H1 (cell line): ENCODE measurements at regions not wholly inside any gene's neighbourhood (a gene's known extent, or its start where the extent isn't known, plus 50 kb on each side); places are given as distances from the start of the nearest gene placed in this dataset.

Source experiments
- CHD7 ChIP-seq: fragments of 300-600 bp; sonication (generic); IDR thresholded peaks from 2 replicates; pipeline ENCODE4 v1.7.1; 2012; ENCODE audit warnings: low read length, moderate library complexity, mild to moderate bottlenecking, inconsistent platforms; ENCODE audit not compliant: insufficient replicate concordance
- CREB1 ChIP-seq: IDR thresholded peaks from 2 replicates; pipeline ENCODE4 v1.6.1; 2012; ENCODE audit warnings: inconsistent platforms
- RNF2 ChIP-seq: fragments of 200-900, 300-1000 bp; sonication (generic); IDR thresholded peaks from 2 replicates; pipeline ENCODE4 v1.7.1; 2016; ENCODE audit warnings: borderline replicate concordance, low read depth, mild to moderate bottlenecking, antibody characterized with exemption, low read length; ENCODE audit not compliant: poor library complexity, severe bottlenecking; ENCODE audit errors: missing control alignments

GRCh38 chr11:130547761-130548490 is 99.5 kb downstream of the ADAMTS15 start (continued):
- TF ChIP-seq CHD7: no peak
- no peak for TF ChIP-seq CREB1
- TF ChIP-seq RNF2: no peak
